ENCODE measurements at regions not wholly inside any gene's neighbourhood (a gene's known extent, or its start where the extent isn't known, plus 50 kb on each side); places are given as distances from the start of the nearest gene placed in this dataset.

- TF ChIP-seq YY1 (IDR thresholded peaks at IDR 0.05; ENCODE audit: insufficient read depth, insufficient read length), result no peak
- no peak for TF ChIP-seq SUZ12 (IDR thresholded peaks at IDR 0.05; ENCODE audit: extremely low read depth, insufficient read depth, insufficient read length)
- no peak for TF ChIP-seq ZNF274 (IDR thresholded peaks at IDR 0.05; ENCODE audit: low read depth, low read length)
Observed at GRCh38 chr6:55696501-55696900, 117.5 kb upstream of the HMGCLL1 start.

GRCh38 chr6:55696041-55696440, 117.0 kb upstream of the HMGCLL1 start:
- no peaks in the 10 kb centered on the region for H3K27me3 ChIP-seq (ENCODE audit: insufficient read depth, insufficient read length)
- no peaks in the 10 kb centered on the region for H3K4me1 ChIP-seq (ENCODE audit: insufficient read depth, insufficient read length)
- TF ChIP-seq YY1 (IDR thresholded peaks at IDR 0.05; ENCODE audit: insufficient read depth, insufficient read length), result no peak
- TF ChIP-seq SUZ12 (IDR thresholded peaks at IDR 0.05; ENCODE audit: extremely low read depth, insufficient read depth, insufficient read length), result no peak
- no peak for TF ChIP-seq ZNF274 (IDR thresholded peaks at IDR 0.05; ENCODE audit: low read depth, low read length)
- DNase-seq (ENCODE audit: low read depth, low spot score), result no peak
- no peak overlapping the region for H3K9ac ChIP-seq (ENCODE audit: insufficient read length, low read depth)
- H3K4me3 ChIP-seq (ENCODE audit: insufficient read length, low read depth), result no peak overlapping the region
- no peaks in the 10 kb centered on the region for H3K9me3 ChIP-seq (ENCODE audit: insufficient read depth, low read length)
- H3K36me3 ChIP-seq (ENCODE audit: insufficient read depth, insufficient read length, low read length), result no peaks in the 10 kb centered on the region

More at GRCh38 chr6:55696501-55696900, 117.5 kb upstream of the HMGCLL1 start:
- H3K9ac ChIP-seq (ENCODE audit: insufficient read length, low read depth), result no peak overlapping the region
- no peaks in the 10 kb centered on the region for H3K9me3 ChIP-seq (ENCODE audit: insufficient read depth, low read length)
- no peaks in the 10 kb centered on the region for H3K27me3 ChIP-seq (ENCODE audit: insufficient read depth, insufficient read length)
- no peak overlapping the region for H3K4me3 ChIP-seq (ENCODE audit: insufficient read length, low read depth)
- no peaks in the 10 kb centered on the region for H3K36me3 ChIP-seq (ENCODE audit: insufficient read depth, insufficient read length, low read length)
- DNase-seq (ENCODE audit: low read depth, low spot score), result no peak
- H3K4me1 ChIP-seq (ENCODE audit: insufficient read depth, insufficient read length), result no peaks in the 10 kb centered on the region

- no peak overlapping the region for H3K4me3 ChIP-seq (ENCODE audit: insufficient read length, low read depth)
- DNase-seq (ENCODE audit: low read depth, low spot score), result no peak
- H3K9me3 ChIP-seq (ENCODE audit: insufficient read depth, low read length), result no peaks in the 10 kb centered on the region
- no peak overlapping the region for H3K9ac ChIP-seq (ENCODE audit: insufficient read length, low read depth)
- TF ChIP-seq ZNF274 (IDR thresholded peaks at IDR 0.05; ENCODE audit: low read depth, low read length), result no peak
- no peak for TF ChIP-seq SUZ12 (IDR thresholded peaks at IDR 0.05; ENCODE audit: extremely low read depth, insufficient read depth, insufficient read length)
- no peak for TF ChIP-seq YY1 (IDR thresholded peaks at IDR 0.05; ENCODE audit: insufficient read depth, insufficient read length)
- no peaks in the 10 kb centered on the region for H3K36me3 ChIP-seq (ENCODE audit: insufficient read depth, insufficient read length, low read length)
- H3K27me3 ChIP-seq (ENCODE audit: insufficient read depth, insufficient read length), result no peaks in the 10 kb centered on the region
- no peaks in the 10 kb centered on the region for H3K4me1 ChIP-seq (ENCODE audit: insufficient read depth, insufficient read length)
Observed at GRCh38 chr6:55694759-55695158, 115.8 kb upstream of the HMGCLL1 start.

GRCh38 chr6:55694148-55694547, 115.2 kb upstream of the HMGCLL1 start:
- no peaks in the 10 kb centered on the region for H3K9me3 ChIP-seq (ENCODE audit: insufficient read depth, low read length)
- TF ChIP-seq SUZ12 (IDR thresholded peaks at IDR 0.05; ENCODE audit: extremely low read depth, insufficient read depth, insufficient read length), result no peak

GRCh38 chr6:55679503-55679902, 100.5 kb upstream of the HMGCLL1 start:
- H3K36me3 ChIP-seq (ENCODE audit: insufficient read depth, insufficient read length, low read length), result no peaks in the 10 kb centered on the region
- no peaks in the 10 kb centered on the region for H3K4me1 ChIP-seq (ENCODE audit: insufficient read depth, insufficient read length)
- no peak overlapping the region for H3K9ac ChIP-seq (ENCODE audit: insufficient read length, low read depth)
- no peaks in the 10 kb centered on the region for H3K27me3 ChIP-seq (ENCODE audit: insufficient read depth, insufficient read length)
- no peak overlapping the region for H3K4me3 ChIP-seq (ENCODE audit: insufficient read length, low read depth)
- peaks cover 13% of the 10 kb centered on the region for H3K9me3 ChIP-seq (ENCODE audit: insufficient read depth, low read length)
- TF ChIP-seq SUZ12 (IDR thresholded peaks at IDR 0.05; ENCODE audit: extremely low read depth, insufficient read depth, insufficient read length) (no peak), YY1 (IDR thresholded peaks at IDR 0.05; ENCODE audit: insufficient read depth, insufficient read length) (no peak), ZNF274 (IDR thresholded peaks at IDR 0.05; ENCODE audit: low read depth, low read length) (no peak)
- no peak for DNase-seq (ENCODE audit: low read depth, low spot score)

More at GRCh38 chr6:55694148-55694547, 115.2 kb upstream of the HMGCLL1 start:
- Histone ChIP-seq H3K36me3 (ENCODE audit: insufficient read depth, insufficient read length, low read length) (no peaks in the 10 kb centered on the region), H3K27me3 (ENCODE audit: insufficient read depth, insufficient read length) (no peaks in the 10 kb centered on the region), H3K4me1 (ENCODE audit: insufficient read depth, insufficient read length) (no peaks in the 10 kb centered on the region), H3K9ac (ENCODE audit: insufficient read length, low read depth) (no peak overlapping the region), H3K4me3 (ENCODE audit: insufficient read length, low read depth) (no peak overlapping the region)
- peak; percentile 54 for DNase-seq (ENCODE audit: low read depth, low spot score)

GRCh38 chr6:55678330-55679224, 99.6 kb upstream of the HMGCLL1 start:
- no peak for TF ChIP-seq ZNF274 (IDR thresholded peaks at IDR 0.05; ENCODE audit: low read depth, low read length)
- TF ChIP-seq SUZ12 (IDR thresholded peaks at IDR 0.05; ENCODE audit: extremely low read depth, insufficient read depth, insufficient read length), result no peak
- no peak for TF ChIP-seq YY1 (IDR thresholded peaks at IDR 0.05; ENCODE audit: insufficient read depth, insufficient read length)
- H3K27me3 ChIP-seq (ENCODE audit: insufficient read depth, insufficient read length), result no peaks in the 10 kb centered on the region
- H3K4me3 ChIP-seq (ENCODE audit: insufficient read length, low read depth), result no peak overlapping the region
- H3K9me3 ChIP-seq (ENCODE audit: insufficient read depth, low read length), result peaks cover 5% of the 10 kb centered on the region; the same call in 1 of the 2 replicates
- no peaks in the 10 kb centered on the region for H3K4me1 ChIP-seq (ENCODE audit: insufficient read depth, insufficient read length)
- H3K36me3 ChIP-seq (ENCODE audit: insufficient read depth, insufficient read length, low read length), result no peaks in the 10 kb centered on the region
- no peak overlapping the region for H3K9ac ChIP-seq (ENCODE audit: insufficient read length, low read depth)
- DNase-seq (ENCODE audit: low read depth, low spot score), result no peak

GRCh38 chr6:55676736-55677135, 97.7 kb upstream of the HMGCLL1 start:
- DNase-seq (ENCODE audit: low read depth, low spot score), result no peak
- H3K27me3 ChIP-seq (ENCODE audit: insufficient read depth, insufficient read length), result no peaks in the 10 kb centered on the region
- no peaks in the 10 kb centered on the region for H3K4me1 ChIP-seq (ENCODE audit: insufficient read depth, insufficient read length)
- no peak overlapping the region for H3K4me3 ChIP-seq (ENCODE audit: insufficient read length, low read depth)
- H3K9ac ChIP-seq (ENCODE audit: insufficient read length, low read depth), result no peak overlapping the region
- H3K9me3 ChIP-seq (ENCODE audit: insufficient read depth, low read length), result no peaks in the 10 kb centered on the region
- H3K36me3 ChIP-seq (ENCODE audit: insufficient read depth, insufficient read length, low read length), result no peaks in the 10 kb centered on the region
- TF ChIP-seq YY1 (IDR thresholded peaks at IDR 0.05; ENCODE audit: insufficient read depth, insufficient read length), result no peak
- no peak for TF ChIP-seq SUZ12 (IDR thresholded peaks at IDR 0.05; ENCODE audit: extremely low read depth, insufficient read depth, insufficient read length)
- no peak for TF ChIP-seq ZNF274 (IDR thresholded peaks at IDR 0.05; ENCODE audit: low read depth, low read length)
